Panc1 (cell line): ENCODE measurements at regions not wholly inside any gene's neighbourhood (a gene's known extent, or its start where the extent isn't known, plus 50 kb on each side); places are given as distances from the start of the nearest gene placed in this dataset.

Experiments used
- ATAC-seq: fragments of 200-7000 bp; cut with Tn5 transposase; 2 replicates; pipeline ENCODE4 v1.9.1; 2020; ENCODE audit warnings: mild to moderate bottlenecking, moderate library complexity
- BruUV-seq: library from RNA; stranded (reverse); fragments of 400-500 nt; replicated peaks from 2 replicates; lab custom pipeline; 2021; lab: Mats Ljungman, UMichigan
- CTCF ChIA-PET: fragments of 300-600 bp; sonication (Branson Sonifier 250); formaldehyde crosslinking; loops from one replicate; lab custom pipeline; 2022; ENCODE audit warnings: antibody characterized with exemption; lab: Charles Lee
- POLR2A ChIA-PET: fragments of 300-600 bp; sonication (Branson Sonifier 250); formaldehyde crosslinking; loops from one replicate; lab custom pipeline; 2022; ENCODE audit warnings: antibody characterized with exemption; lab: Charles Lee
- DNase-seq: peaks from one replicate; pipeline ENCODE4 v3.0.0-alpha.2; 2010; ENCODE audit warnings: low read depth, low spot score
- H3K27ac ChIP-seq: 2 replicates; pipeline ENCODE4 v1.5.1; 2011; ENCODE audit warnings: mild to moderate bottlenecking, low read length, inconsistent platforms
- H3K27me3 ChIP-seq: fragments of 200-500 bp; sonication (Bioruptor generic); 2 replicates; pipeline ENCODE4 v1.6.0; 2014; ENCODE audit warnings: low read length, inconsistent platforms; ENCODE audit not compliant: control insufficient read depth, insufficient read depth
- H3K36me3 ChIP-seq: fragments of 200-500 bp; sonication (Bioruptor generic); 2 replicates; pipeline ENCODE4 v1.5.1; 2014; ENCODE audit warnings: inconsistent platforms, mild to moderate bottlenecking, low read length, moderate library complexity; ENCODE audit not compliant: control insufficient read depth, insufficient read depth
- H3K4me1 ChIP-seq: 2 replicates; pipeline ENCODE4 v1.5.1; 2011; ENCODE audit warnings: inconsistent platforms, mild to moderate bottlenecking, low read length, moderate library complexity; ENCODE audit not compliant: control insufficient read depth, insufficient read depth
- H3K4me3 ChIP-seq, 2 experiments: 2 replicates each; pipeline ENCODE4 v1.5.1; 2011 to 2012; ENCODE audit warnings: low read depth in 2 of 2, low read length in 2 of 2, mild to moderate bottlenecking in 2 of 2, inconsistent platforms in 1 of 2, moderate library complexity in 1 of 2
- H3K9me3 ChIP-seq: fragments of 200-500 bp; sonication (Bioruptor generic); 2 replicates; pipeline ENCODE4 v1.5.1; 2014; ENCODE audit warnings: low read depth, mild to moderate bottlenecking, inconsistent platforms, low read length, moderate library complexity; ENCODE audit not compliant: control insufficient read depth, insufficient read depth
- POLR2AphosphoS5 ChIP-seq: IDR thresholded peaks from 2 replicates; pipeline ENCODE4 v1.6.1; 2012; ENCODE audit warnings: mild to moderate bottlenecking, low read depth, low read length, moderate library complexity
- SIN3A ChIP-seq: IDR thresholded peaks from 2 replicates; pipeline ENCODE4 v1.6.1; 2012; ENCODE audit warnings: low read depth, mild to moderate bottlenecking, low read length, moderate library complexity, borderline replicate concordance; ENCODE audit not compliant: insufficient read depth
- TCF7L2 ChIP-seq: IDR thresholded peaks from 2 replicates; pipeline ENCODE4 v1.6.1; 2011; ENCODE audit warnings: mild to moderate bottlenecking, low read depth, low read length, inconsistent platforms
- in situ Hi-C: cut with HindIII; loops from 2 replicates; pipeline ENCODE4 v1.10.0; 2016; ENCODE audit warnings: low sequenced_read_pairs, low pct_unique_long_range_greater_than_20kb
- intact Hi-C: fragments of 100-400 bp; cut with micrococcal nuclease; formaldehyde crosslinking; loops from one replicate; pipeline ENCODE4 v1.10.0; 2022; ENCODE audit not compliant: unreplicated experiment
- TF ChIP-seq, protein P1 (sequence below), 2 experiments: IDR thresholded peaks; 2 replicates each; pipeline ENCODE4 v1.6.1; 2011 to 2012; ENCODE audit warnings: low read depth in 2 of 2, control low read depth in 1 of 2, low read length in 1 of 2, mild to moderate bottlenecking in 1 of 2, moderate library complexity in 1 of 2; ENCODE audit not compliant: insufficient read depth in 1 of 2
- TF ChIP-seq, protein P2 (sequence below): fragments of 450-650 bp; IDR thresholded peaks from 2 replicates; pipeline ENCODE4 v1.5.1; 2017; ENCODE audit warnings: mild to moderate bottlenecking

DNA sequence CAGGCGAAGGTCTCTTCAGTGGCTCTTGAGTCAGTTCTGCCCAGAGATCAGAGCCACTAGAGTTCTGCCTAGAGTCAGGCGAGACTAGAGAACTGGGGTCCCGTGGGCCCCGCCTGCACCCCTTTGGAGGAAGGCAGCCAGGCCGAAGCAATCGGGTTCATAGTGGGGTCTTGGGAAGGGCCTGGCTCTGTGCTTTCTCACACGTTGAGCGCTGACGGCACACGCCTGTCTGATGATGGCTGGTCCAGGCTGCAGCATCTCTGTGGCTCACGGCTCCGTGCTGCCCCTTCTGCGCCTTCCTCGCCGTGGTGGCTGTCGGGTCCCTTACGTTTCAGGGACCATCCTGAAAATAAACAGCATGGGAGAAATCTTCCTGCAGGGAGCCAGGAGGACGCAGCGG lies 78.3 kb upstream of the RNU6ATAC start:
- ChIA-PET CTCF (no interaction called here), POLR2A (no interaction called here)
- DNase-seq (no peak), ATAC-seq (no peak)
- Histone ChIP-seq H3K36me3 (no peaks in the 10 kb centered on the region), H3K27me3 (no peaks in the 10 kb centered on the region), H3K4me3 (no peak overlapping the region), H3K9me3 (peaks cover 3% of the 10 kb centered on the region; the same call in 1 of the 2 replicates), H3K4me1 (no peaks in the 10 kb centered on the region), H3K27ac (no peak overlapping the region)
- no TSS peak for BruUV-seq
- TF ChIP-seq, protein P1, sequence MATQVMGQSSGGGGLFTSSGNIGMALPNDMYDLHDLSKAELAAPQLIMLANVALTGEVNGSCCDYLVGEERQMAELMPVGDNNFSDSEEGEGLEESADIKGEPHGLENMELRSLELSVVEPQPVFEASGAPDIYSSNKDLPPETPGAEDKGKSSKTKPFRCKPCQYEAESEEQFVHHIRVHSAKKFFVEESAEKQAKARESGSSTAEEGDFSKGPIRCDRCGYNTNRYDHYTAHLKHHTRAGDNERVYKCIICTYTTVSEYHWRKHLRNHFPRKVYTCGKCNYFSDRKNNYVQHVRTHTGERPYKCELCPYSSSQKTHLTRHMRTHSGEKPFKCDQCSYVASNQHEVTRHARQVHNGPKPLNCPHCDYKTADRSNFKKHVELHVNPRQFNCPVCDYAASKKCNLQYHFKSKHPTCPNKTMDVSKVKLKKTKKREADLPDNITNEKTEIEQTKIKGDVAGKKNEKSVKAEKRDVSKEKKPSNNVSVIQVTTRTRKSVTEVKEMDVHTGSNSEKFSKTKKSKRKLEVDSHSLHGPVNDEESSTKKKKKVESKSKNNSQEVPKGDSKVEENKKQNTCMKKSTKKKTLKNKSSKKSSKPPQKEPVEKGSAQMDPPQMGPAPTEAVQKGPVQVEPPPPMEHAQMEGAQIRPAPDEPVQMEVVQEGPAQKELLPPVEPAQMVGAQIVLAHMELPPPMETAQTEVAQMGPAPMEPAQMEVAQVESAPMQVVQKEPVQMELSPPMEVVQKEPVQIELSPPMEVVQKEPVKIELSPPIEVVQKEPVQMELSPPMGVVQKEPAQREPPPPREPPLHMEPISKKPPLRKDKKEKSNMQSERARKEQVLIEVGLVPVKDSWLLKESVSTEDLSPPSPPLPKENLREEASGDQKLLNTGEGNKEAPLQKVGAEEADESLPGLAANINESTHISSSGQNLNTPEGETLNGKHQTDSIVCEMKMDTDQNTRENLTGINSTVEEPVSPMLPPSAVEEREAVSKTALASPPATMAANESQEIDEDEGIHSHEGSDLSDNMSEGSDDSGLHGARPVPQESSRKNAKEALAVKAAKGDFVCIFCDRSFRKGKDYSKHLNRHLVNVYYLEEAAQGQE (IDR thresholded peaks at IDR 0.05; ENCODE audit: insufficient read depth in 1 of 2, low read depth in 2 of 2, low read length in 1 of 2) = no peak
- TF ChIP-seq, protein P2, sequence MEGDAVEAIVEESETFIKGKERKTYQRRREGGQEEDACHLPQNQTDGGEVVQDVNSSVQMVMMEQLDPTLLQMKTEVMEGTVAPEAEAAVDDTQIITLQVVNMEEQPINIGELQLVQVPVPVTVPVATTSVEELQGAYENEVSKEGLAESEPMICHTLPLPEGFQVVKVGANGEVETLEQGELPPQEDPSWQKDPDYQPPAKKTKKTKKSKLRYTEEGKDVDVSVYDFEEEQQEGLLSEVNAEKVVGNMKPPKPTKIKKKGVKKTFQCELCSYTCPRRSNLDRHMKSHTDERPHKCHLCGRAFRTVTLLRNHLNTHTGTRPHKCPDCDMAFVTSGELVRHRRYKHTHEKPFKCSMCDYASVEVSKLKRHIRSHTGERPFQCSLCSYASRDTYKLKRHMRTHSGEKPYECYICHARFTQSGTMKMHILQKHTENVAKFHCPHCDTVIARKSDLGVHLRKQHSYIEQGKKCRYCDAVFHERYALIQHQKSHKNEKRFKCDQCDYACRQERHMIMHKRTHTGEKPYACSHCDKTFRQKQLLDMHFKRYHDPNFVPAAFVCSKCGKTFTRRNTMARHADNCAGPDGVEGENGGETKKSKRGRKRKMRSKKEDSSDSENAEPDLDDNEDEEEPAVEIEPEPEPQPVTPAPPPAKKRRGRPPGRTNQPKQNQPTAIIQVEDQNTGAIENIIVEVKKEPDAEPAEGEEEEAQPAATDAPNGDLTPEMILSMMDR = no peak
- no peak for TF ChIP-seq POLR2AphosphoS5
- intact Hi-C loops (no loop called here), in situ Hi-C loops (no loop called here)

DNA sequence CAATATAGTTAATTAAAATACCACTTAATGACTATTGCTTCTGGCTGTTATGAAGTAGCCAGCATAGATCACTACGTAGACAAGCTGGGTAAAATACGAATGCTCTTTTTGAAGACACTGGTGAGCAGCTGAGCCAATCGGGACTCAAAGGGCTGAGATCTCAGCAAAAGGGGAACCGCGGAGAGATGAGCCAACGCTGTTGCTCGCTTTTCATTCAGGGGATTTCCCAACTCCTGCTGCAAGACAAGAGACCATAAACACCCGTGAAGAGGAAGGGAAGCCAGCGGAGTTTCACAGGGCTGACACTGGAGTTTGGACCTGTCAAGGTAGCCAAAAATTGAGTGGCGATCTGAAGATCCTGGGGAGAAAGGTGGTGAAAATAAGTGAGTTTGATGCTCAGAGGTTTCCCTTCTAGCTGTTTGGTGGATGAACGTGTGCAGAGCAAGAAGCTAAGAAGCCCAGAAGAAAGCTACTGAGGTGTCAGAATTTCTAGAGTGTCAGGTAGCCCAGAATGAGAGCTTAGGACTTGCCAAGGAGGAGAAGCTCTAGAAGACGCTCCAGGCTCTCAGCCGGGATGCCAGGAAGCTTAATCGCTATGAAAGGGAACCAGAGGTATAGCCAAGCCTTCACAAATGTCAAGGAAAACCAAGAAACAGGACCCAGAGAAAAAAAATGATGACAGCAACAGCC lies 79.6 kb upstream of the RNU6ATAC start:
- no peaks in the 10 kb centered on the region for H3K36me3 ChIP-seq
- ChIA-PET POLR2A (no interaction called here), CTCF (no interaction called here)
- ATAC-seq (no peak), DNase-seq (no peak)
- peaks cover 4% of the 10 kb centered on the region; the same call in 1 of the 2 replicates for H3K9me3 ChIP-seq
- TF ChIP-seq, protein P1 (IDR thresholded peaks at IDR 0.05; ENCODE audit: insufficient read depth in 1 of 2, low read depth in 2 of 2, low read length in 1 of 2) = no peak
- TF ChIP-seq TCF7L2 = no peak
- TF ChIP-seq POLR2AphosphoS5 = no peak
- TF ChIP-seq, protein P2 = no peak
- TF ChIP-seq SIN3A = no peak
- no peak overlapping the region for H3K27ac ChIP-seq
- H3K27me3 ChIP-seq = no peaks in the 10 kb centered on the region
- no peak overlapping the region for H3K4me3 ChIP-seq
- no peaks in the 10 kb centered on the region for H3K4me1 ChIP-seq
- in situ Hi-C loops = no loop called here
- intact Hi-C loops = no loop called here
- BruUV-seq = no TSS peak
